GM10248 (cell line): ENCODE measurements at regions not wholly inside any gene's neighbourhood (a gene's known extent, or its start where the extent isn't known, plus 50 kb on each side); places are given as distances from the start of the nearest gene placed in this dataset.

Experiments
- CTCF ChIA-PET: fragments of 300-600 bp; sonication (Branson Sonifier 250); formaldehyde crosslinking; extraction: SDS; loops from one replicate; lab custom pipeline; 2021; ENCODE audit warnings: antibody characterized with exemption; lab: Yijun Ruan, JAX
- POLR2A ChIA-PET: fragments of 350-650 bp; sonication (Branson Sonifier 250); formaldehyde crosslinking; extraction: SDS; loops from one replicate; lab custom pipeline; 2020; ENCODE audit warnings: antibody characterized with exemption; lab: Yijun Ruan, JAX
- DNase-seq: peaks from one replicate; pipeline ENCODE4 v3.0.0; 2012; ENCODE audit errors: extremely low spot score
- CTCF ChIP-seq: IDR thresholded peaks from 2 replicates; pipeline ENCODE4 v1.5.1; 2012; ENCODE audit warnings: mild to moderate bottlenecking, low read depth; ENCODE audit errors: extremely low read depth, missing control alignments, control extremely low read depth

- no peak for DNase-seq
- ChIA-PET POLR2A (no interaction called here), CTCF (interaction anchor here (1.0 to 1.7 kb wide), 3 partner anchors 10 to 22 kb away, joined by 3 to 4 read pairs (median 4); no protein-coding TSS in a partner anchor)
- TF ChIP-seq CTCF, result no peak
Measured at GRCh38 chr17:72060084-72060483, 60.7 kb upstream of the SOX9 start.

DNA sequence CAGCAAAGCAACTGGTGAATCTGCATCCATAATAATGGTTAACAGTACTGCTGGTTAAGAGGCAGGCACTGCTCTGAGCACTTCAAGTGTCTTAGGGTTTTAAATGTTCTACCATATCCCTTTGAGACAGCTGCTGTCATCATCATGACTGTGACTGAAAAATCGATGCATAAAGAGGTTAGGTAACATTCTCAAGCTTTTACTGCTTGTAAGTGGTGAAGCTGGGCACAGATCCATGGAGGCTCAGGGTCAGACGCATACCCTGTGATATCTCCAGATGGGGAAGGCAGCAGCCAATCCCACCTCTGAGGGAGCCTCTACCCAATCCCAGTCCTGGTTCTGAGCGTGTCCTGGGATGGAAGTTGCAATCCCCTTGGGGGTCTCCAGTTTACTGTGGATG, 57.6 kb upstream of the SOX9 start:
- ChIA-PET POLR2A (no interaction called here), CTCF (interaction anchor here (0.5 to 0.9 kb wide), 2 partner anchors 11 to 503 kb away, joined by 3 read pairs; no protein-coding TSS in a partner anchor)
- DNase-seq, result no peak
- no peak for TF ChIP-seq CTCF

- no peak for TF ChIP-seq CTCF
- DNase-seq, result no peak
- ChIA-PET CTCF (interaction anchor here (0.5 to 0.9 kb wide), 2 partner anchors 12 to 502 kb away, joined by 3 read pairs; no protein-coding TSS in a partner anchor), POLR2A (no interaction called here)
Measured at GRCh38 chr17:72063756-72064450, 56.9 kb upstream of the SOX9 start.

GRCh38 chr17:72064606-72065193, 56.1 kb upstream of the SOX9 start:
- POLR2A ChIA-PET, result no interaction called here

GRCh38 chr17:72065556-72065955, 55.3 kb upstream of the SOX9 start:
- ChIA-PET CTCF (no interaction called here), POLR2A (no interaction called here)
- no peak for TF ChIP-seq CTCF
- no peak for DNase-seq

More at GRCh38 chr17:72064606-72065193, 56.1 kb upstream of the SOX9 start:
- no peak for TF ChIP-seq CTCF
- no peak for DNase-seq
- CTCF ChIA-PET, result no interaction called here

DNA sequence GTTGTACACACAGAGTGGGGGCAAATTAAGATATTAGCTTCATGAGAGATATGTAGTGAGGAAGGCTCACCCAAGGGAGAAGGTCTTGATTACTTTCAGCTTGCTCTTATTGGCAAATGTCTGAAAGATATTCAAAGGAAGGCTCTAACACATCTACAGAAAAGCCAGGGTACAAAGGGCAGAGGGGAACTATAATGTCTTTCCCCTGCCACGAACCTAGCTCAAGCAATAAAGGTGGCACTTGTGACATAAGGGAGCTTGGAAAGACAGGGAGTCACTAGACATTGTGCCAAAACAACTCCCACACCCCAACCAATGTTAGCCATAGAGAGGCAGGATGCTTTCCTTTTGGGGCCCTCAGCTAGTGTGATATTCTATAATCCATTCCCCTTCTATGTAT, 52.2 kb upstream of the SOX9 start:
- TF ChIP-seq CTCF, result no peak
- ChIA-PET CTCF (interaction anchor here (1.1 to 3.1 kb wide), 2 partner anchors 11 to 13 kb away, joined by 3 to 12 read pairs; no protein-coding TSS in a partner anchor), POLR2A (no interaction called here)
- no peak for DNase-seq
